Endodermal cell (in vitro differentiated cells): ENCODE measurements at regions not wholly inside any gene's neighbourhood (a gene's known extent, or its start where the extent isn't known, plus 50 kb on each side); places are given as distances from the start of the nearest gene placed in this dataset.
"Not testable (repeated sequence)": the region's sequence is repeated elsewhere in the genome, so short reads cannot be mapped to it uniquely, and the experiment has no call there.

Experiments used
- DNase-seq: peaks from one replicate; pipeline ENCODE4 v3.0.0-alpha.2; 2017
- H3K27ac ChIP-seq: 2 replicates; pipeline ENCODE4 v1.5.1; 2013; ENCODE audit warnings: mild to moderate bottlenecking, low read depth, low read length, moderate library complexity
- H3K27me3 ChIP-seq: 2 replicates; pipeline ENCODE4 v1.6.1; 2013; ENCODE audit warnings: mild to moderate bottlenecking, low read length, moderate library complexity; ENCODE audit not compliant: insufficient read depth, control insufficient read depth, poor library complexity, severe bottlenecking
- H3K36me3 ChIP-seq: 2 replicates; pipeline ENCODE4 v1.7.0; 2013; ENCODE audit warnings: mild to moderate bottlenecking, low read length, moderate library complexity; ENCODE audit not compliant: control insufficient read depth, insufficient read depth
- H3K4me1 ChIP-seq: one replicate; pipeline ENCODE4 v1.7.0; 2013; ENCODE audit warnings: low read length; ENCODE audit not compliant: control insufficient read depth, insufficient read depth
- H3K4me3 ChIP-seq: 2 replicates; pipeline ENCODE4 v1.5.1; 2013; ENCODE audit warnings: mild to moderate bottlenecking, low read length, moderate library complexity
- H3K9ac ChIP-seq: 2 replicates; pipeline ENCODE4 v1.6.1; 2013; ENCODE audit warnings: mild to moderate bottlenecking, low read length, moderate library complexity; ENCODE audit not compliant: poor library complexity, severe bottlenecking; ENCODE audit errors: extremely low read depth
- H3K9me3 ChIP-seq: 2 replicates; pipeline ENCODE4 v1.6.1; 2013; ENCODE audit warnings: mild to moderate bottlenecking, low read length, moderate library complexity; ENCODE audit not compliant: control insufficient read depth
- H3K27ac Mint-ChIP-seq: 2 replicates; pipeline ENCODE4 v1.8.0; 2020; ENCODE audit warnings: mixed read lengths
- H3K27me3 Mint-ChIP-seq: 2 replicates; pipeline ENCODE4 v1.8.0; 2021; ENCODE audit warnings: mild to moderate bottlenecking, mixed read lengths; ENCODE audit not compliant: insufficient read depth
- H3K36me3 Mint-ChIP-seq: 2 replicates; pipeline ENCODE4 v1.8.0; 2020; ENCODE audit warnings: low read depth, mixed read lengths
- H3K4me1 Mint-ChIP-seq: 2 replicates; pipeline ENCODE4 v1.8.0; 2020; ENCODE audit warnings: mixed read lengths
- H3K4me3 Mint-ChIP-seq: 2 replicates; pipeline ENCODE4 v1.8.0; 2020; ENCODE audit warnings: mild to moderate bottlenecking, moderate library complexity, mixed read lengths
- H3K9me3 Mint-ChIP-seq: 2 replicates; pipeline ENCODE4 v1.8.0; 2020; ENCODE audit warnings: mild to moderate bottlenecking, mixed read lengths
- WGBS, 2 experiments: methylation state at CpG; one replicate each; pipeline versions ENCODE4 v1.1.5 to v1.1.7; 2013; ENCODE audit warnings: missing lambda C conversion rate in 2 of 2, mixed read lengths in 1 of 2; ENCODE audit not compliant: insufficient coverage in 1 of 2, insufficient read length in 1 of 2; 5-methylcytosine and 5-hydroxymethylcytosine counted together
- TF ChIP-seq, protein P1 (sequence below): fragments of 200-600 bp; sonication (generic); conservative IDR thresholded peaks from 2 replicates; pipeline ENCODE4 v1.5.0; 2021; ENCODE audit warnings: antibody characterized with exemption, mild to moderate bottlenecking

DNA sequence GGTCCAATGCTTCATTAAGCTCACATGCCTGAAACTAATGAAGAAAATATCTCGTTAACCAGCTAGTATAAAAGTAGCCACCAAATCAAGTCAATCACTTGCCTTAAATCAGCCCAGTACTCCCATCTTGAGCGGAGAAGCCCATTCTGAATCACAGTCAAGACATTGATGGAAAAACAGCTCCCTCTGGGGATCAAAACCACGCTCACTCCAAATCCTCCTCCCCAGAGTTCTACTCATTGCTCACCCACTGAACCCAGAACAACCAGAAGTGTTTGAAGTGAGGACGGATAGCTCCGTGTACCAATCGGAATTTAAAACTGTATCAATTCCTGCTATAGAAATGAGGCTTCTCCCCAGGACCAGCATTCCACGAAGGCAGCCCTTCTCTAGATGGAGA lies 163.3 kb downstream of the UNC93B1 start:
- H3K36me3 ChIP-seq, H3K9me3 ChIP-seq, H3K4me1 ChIP-seq, H3K27me3 Mint-ChIP-seq, H3K27me3 ChIP-seq, H3K9me3 Mint-ChIP-seq, H3K9ac ChIP-seq, DNase-seq, H3K27ac ChIP-seq, H3K36me3 Mint-ChIP-seq: not testable (repeated sequence)
- Mint-ChIP-seq H3K4me1 (peaks cover 45% of the 10 kb centered on the region), H3K27ac (peak overlapping the region; percentile 57), H3K4me3 (peak overlapping the region; percentile 55)
- TF ChIP-seq, protein P1, sequence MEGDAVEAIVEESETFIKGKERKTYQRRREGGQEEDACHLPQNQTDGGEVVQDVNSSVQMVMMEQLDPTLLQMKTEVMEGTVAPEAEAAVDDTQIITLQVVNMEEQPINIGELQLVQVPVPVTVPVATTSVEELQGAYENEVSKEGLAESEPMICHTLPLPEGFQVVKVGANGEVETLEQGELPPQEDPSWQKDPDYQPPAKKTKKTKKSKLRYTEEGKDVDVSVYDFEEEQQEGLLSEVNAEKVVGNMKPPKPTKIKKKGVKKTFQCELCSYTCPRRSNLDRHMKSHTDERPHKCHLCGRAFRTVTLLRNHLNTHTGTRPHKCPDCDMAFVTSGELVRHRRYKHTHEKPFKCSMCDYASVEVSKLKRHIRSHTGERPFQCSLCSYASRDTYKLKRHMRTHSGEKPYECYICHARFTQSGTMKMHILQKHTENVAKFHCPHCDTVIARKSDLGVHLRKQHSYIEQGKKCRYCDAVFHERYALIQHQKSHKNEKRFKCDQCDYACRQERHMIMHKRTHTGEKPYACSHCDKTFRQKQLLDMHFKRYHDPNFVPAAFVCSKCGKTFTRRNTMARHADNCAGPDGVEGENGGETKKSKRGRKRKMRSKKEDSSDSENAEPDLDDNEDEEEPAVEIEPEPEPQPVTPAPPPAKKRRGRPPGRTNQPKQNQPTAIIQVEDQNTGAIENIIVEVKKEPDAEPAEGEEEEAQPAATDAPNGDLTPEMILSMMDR: peak; percentile 59
- 62 to 66% methylated on average over 4 of the region's 7 CpGs for WGBS, 2 experiments
- peak overlapping the region; percentile 49 for H3K4me3 ChIP-seq

DNA sequence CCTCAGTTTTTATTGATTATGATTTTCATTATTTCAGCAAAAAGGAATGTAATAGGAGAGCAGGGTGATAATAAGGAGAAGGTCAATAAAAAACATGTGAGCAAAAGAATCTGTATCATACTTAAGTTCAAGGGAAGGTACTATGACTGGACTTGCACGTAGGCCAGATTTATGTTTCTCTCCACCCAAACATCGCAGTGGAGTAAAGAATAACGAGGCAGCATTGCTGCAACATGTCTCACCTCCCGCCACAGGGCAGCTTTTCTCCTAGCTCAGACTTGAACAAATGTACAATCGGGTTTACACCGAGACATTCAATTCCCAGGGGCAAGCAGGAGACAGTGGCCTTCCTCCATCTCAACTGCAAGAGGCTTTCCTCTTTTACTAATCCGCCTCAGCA lies 155.7 kb upstream of the ALDH3B2 start:
- H3K4me3 Mint-ChIP-seq, H3K27ac ChIP-seq, H3K4me1 ChIP-seq, H3K9ac ChIP-seq, H3K9me3 ChIP-seq, H3K27me3 Mint-ChIP-seq, H3K36me3 Mint-ChIP-seq, DNase-seq, H3K4me3 ChIP-seq, H3K27ac Mint-ChIP-seq, H3K27me3 ChIP-seq, H3K36me3 ChIP-seq: not testable (repeated sequence)
- Mint-ChIP-seq H3K4me1 (peaks cover 18% of the 10 kb centered on the region), H3K9me3 (peaks cover 23% of the 10 kb centered on the region)
- 91 to 97% methylated on average over 2 to 5 of the region's 7 CpGs for WGBS, 2 experiments

DNA sequence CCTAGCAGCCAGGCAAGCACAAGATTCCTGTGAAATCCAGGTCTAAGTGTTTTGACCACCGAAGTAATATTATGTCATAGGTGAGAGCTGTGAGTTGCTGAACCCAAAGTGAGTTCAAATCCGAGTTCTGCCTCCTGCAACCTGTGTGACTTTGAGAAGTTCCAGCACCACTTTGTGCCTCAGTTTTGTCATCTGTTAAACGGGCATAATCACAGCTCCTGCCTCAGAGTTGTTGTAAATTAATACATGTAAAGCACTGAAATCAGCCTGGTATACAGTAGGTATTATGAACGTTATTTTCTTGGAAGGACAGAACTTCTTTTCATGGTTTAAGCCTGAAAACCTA lies 152.5 kb upstream of the ALDH3B2 start:
- not testable (repeated sequence) for H3K36me3 Mint-ChIP-seq, H3K4me3 ChIP-seq

DNA sequence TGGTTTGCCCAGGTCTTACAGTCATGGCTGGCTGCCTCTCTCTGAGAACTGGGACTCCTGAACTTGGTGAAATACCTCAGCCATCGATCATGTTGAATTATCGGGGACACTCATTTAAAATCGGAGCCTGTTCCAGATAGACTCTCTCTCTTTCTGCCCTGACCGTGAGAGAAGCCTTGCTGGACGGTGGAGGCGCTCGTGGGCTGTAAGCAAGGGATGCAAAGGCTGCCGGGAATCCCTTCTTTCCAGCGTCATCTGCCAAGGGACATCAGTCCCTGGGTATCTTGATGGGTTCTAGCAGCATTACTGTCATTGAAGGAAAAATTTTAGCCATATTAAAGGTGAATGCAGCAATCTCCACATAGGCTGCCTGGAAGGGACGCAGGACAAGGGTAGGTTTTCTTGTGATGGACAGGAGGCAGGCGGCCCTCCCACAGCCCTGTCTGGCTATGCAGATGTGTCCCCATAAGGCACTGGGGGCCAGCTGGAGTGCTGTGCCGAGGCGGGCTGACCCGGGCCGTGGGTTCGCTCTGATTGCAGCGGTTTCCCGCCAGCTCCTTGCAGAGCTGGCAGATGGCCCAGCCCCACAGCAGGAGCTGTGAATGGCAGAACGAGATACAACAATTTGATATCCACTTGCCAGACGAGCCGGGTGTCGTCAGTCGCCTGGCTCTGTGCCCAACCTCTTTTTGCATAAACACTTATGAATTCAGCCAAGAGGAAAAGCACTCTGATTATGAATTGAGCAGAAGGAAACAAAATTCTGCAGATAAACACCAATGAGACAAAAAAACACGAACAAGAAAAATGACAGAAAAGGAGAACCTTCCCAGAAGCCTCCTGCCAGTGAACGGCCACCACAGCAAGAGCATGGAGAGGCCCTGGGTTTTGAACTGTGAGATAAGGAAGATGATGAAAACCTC lies 151.9 kb upstream of the ALDH3B2 start:
- H3K9me3 Mint-ChIP-seq: peaks cover 20% of the 10 kb centered on the region
- not testable (repeated sequence) for H3K4me1 ChIP-seq, H3K27ac ChIP-seq, H3K27me3 ChIP-seq, H3K36me3 ChIP-seq, H3K9me3 ChIP-seq, H3K36me3 Mint-ChIP-seq, H3K4me3 ChIP-seq, H3K4me3 Mint-ChIP-seq, H3K9ac ChIP-seq, H3K27me3 Mint-ChIP-seq
- H3K27ac Mint-ChIP-seq: peak overlapping the region; percentile 13
- peaks cover 37% of the 10 kb centered on the region for H3K4me1 Mint-ChIP-seq
- WGBS, 2 experiments: 76 to 80% methylated on average over 11 to 25 of the region's 25 CpGs
- peak; percentile 55 for DNase-seq

More for the DNA sequence above, 152.5 kb upstream of the ALDH3B2 start:
- H3K4me3 Mint-ChIP-seq, H3K9me3 ChIP-seq, H3K9ac ChIP-seq, H3K27me3 Mint-ChIP-seq, H3K27me3 ChIP-seq, H3K36me3 ChIP-seq, H3K4me1 ChIP-seq, H3K27ac ChIP-seq, H3K27ac Mint-ChIP-seq, DNase-seq: not testable (repeated sequence)
- Mint-ChIP-seq H3K9me3 (peaks cover 20% of the 10 kb centered on the region), H3K4me1 (peaks cover 37% of the 10 kb centered on the region)
- WGBS, 2 experiments: 87 to 97% methylated on average over 3 to 4 of the region's 4 CpGs

DNA sequence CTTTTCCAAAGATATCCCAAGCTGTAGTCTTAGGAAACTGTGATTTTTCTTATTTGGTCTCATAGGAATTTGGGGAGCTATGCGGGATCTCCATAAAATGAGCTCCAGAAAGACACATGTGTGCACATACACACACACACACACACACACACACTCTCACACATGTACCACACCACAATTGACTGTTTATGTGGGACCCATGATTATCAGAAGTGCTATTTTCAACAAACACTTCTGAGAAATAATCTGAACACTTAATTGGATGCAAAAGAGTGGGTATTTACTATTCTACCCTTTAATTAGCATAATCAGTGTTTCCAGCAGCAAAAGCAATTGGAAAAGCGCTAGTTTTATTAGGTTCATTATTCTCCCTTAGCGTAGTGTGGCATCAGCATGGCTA lies 150.4 kb upstream of the ALDH3B2 start:
- DNase-seq, H3K4me3 Mint-ChIP-seq, H3K36me3 Mint-ChIP-seq, H3K27me3 ChIP-seq, H3K4me3 ChIP-seq, H3K9me3 ChIP-seq, H3K4me1 ChIP-seq, H3K27me3 Mint-ChIP-seq, H3K27ac Mint-ChIP-seq, H3K9ac ChIP-seq, H3K36me3 ChIP-seq, H3K27ac ChIP-seq: not testable (repeated sequence)
- Mint-ChIP-seq H3K9me3 (peaks cover 20% of the 10 kb centered on the region), H3K4me1 (peaks cover 37% of the 10 kb centered on the region)
- WGBS, 2 experiments: 91 to 100% methylated on average over 2 of the region's 3 CpGs
